ENCODE measurements at regions not wholly inside any gene's neighbourhood (a gene's known extent, or its start where the extent isn't known, plus 50 kb on each side); places are given as distances from the start of the nearest gene placed in this dataset.

DNA sequence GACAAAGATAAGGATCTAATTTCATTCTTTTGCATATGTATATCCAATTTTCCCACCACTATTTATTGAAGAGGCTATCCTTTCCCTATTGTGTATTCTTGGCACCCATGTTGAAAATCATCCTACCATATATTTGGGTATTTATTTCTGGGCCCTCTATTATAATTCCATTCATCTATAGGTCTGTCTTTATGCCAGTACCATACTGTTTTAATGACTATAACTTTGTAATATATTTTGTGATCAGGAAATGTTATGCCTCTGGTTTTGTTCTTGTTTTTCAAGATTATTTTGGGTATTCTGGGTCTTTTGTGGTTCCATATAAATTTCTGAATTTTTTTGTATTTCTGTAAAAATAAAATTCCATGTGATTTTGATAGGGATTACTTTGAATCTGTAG is 347.6 kb upstream of the SULF2 start:
- TF ChIP-seq, protein P1, sequence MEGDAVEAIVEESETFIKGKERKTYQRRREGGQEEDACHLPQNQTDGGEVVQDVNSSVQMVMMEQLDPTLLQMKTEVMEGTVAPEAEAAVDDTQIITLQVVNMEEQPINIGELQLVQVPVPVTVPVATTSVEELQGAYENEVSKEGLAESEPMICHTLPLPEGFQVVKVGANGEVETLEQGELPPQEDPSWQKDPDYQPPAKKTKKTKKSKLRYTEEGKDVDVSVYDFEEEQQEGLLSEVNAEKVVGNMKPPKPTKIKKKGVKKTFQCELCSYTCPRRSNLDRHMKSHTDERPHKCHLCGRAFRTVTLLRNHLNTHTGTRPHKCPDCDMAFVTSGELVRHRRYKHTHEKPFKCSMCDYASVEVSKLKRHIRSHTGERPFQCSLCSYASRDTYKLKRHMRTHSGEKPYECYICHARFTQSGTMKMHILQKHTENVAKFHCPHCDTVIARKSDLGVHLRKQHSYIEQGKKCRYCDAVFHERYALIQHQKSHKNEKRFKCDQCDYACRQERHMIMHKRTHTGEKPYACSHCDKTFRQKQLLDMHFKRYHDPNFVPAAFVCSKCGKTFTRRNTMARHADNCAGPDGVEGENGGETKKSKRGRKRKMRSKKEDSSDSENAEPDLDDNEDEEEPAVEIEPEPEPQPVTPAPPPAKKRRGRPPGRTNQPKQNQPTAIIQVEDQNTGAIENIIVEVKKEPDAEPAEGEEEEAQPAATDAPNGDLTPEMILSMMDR (IDR thresholded peaks at IDR 0.05; ENCODE audit: low read depth, low read length, poor library complexity, severe bottlenecking), result no peak
- TF ChIP-seq EZH2phosphoT487 (IDR thresholded peaks at IDR 0.05; ENCODE audit: borderline replicate concordance, low read length), result no peak
